ENCODE measurements at regions not wholly inside any gene's neighbourhood (a gene's known extent, or its start where the extent isn't known, plus 50 kb on each side); places are given as distances from the start of the nearest gene placed in this dataset.

DNA sequence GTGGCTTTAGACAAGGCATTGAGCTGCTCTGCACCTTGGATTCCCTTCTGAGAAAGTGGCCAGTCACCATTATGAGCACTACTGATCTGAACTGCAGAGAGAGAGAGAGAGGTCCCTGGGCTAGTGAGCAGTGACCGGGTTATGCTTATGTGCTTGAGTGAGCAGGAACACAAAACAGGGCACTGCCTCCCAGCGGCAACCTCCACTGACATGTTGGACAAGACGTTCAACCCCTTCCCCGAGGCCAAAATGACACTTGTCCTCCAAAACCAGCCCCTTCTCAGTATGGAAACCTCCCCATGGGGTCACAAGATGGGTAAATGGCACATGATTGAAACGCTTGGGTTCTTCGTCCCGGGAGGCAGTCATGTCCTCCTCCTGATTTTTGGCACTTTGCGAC is 339.4 kb upstream of the ZMIZ1 start:
- Mint-ChIP-seq H3K27ac (ENCODE audit: unreplicated experiment) (no peak overlapping the region), H3K27me3 (ENCODE audit: low read depth) (peaks cover 33% of the 10 kb centered on the region), H3K36me3 (ENCODE audit: low read depth) (no peaks in the 10 kb centered on the region), H3K9me3 (ENCODE audit: low read depth) (no peaks in the 10 kb centered on the region), H3K4me3 (ENCODE audit: unreplicated experiment) (no peak overlapping the region), H3K4me1 (ENCODE audit: low read depth) (peaks cover 11% of the 10 kb centered on the region)
- TF ChIP-seq, protein P1, sequence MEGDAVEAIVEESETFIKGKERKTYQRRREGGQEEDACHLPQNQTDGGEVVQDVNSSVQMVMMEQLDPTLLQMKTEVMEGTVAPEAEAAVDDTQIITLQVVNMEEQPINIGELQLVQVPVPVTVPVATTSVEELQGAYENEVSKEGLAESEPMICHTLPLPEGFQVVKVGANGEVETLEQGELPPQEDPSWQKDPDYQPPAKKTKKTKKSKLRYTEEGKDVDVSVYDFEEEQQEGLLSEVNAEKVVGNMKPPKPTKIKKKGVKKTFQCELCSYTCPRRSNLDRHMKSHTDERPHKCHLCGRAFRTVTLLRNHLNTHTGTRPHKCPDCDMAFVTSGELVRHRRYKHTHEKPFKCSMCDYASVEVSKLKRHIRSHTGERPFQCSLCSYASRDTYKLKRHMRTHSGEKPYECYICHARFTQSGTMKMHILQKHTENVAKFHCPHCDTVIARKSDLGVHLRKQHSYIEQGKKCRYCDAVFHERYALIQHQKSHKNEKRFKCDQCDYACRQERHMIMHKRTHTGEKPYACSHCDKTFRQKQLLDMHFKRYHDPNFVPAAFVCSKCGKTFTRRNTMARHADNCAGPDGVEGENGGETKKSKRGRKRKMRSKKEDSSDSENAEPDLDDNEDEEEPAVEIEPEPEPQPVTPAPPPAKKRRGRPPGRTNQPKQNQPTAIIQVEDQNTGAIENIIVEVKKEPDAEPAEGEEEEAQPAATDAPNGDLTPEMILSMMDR (IDR thresholded peaks at IDR 0.05), result no peak
- no peak for DNase-seq (ENCODE audit: low spot score)

DNA sequence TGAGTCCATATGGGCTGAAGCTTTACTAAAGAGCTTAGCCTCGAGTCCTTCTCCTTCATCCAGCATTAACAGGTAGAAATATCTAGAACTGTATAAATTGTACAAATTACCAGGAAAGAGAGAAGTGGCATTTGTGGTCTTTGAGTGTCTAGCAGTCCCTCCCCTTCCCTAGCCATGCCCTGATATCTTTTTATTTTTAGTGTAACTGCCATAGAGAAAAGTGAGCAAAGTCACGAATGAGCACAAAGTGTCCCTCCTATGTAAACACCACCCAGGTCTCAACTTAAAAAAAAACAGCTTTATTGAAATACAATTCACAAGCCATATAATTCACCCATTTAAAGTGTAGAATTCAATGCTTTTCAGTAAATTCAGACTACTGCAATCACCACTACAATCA is 339.0 kb upstream of the ZMIZ1 start:
- no peaks in the 10 kb centered on the region for H3K9me3 Mint-ChIP-seq (ENCODE audit: low read depth)
- no peak overlapping the region for H3K27ac Mint-ChIP-seq (ENCODE audit: unreplicated experiment)
- H3K4me1 Mint-ChIP-seq (ENCODE audit: low read depth), result peaks cover 11% of the 10 kb centered on the region
- TF ChIP-seq, protein P1 (IDR thresholded peaks at IDR 0.05), result no peak
- H3K36me3 Mint-ChIP-seq (ENCODE audit: low read depth), result no peaks in the 10 kb centered on the region
- no peak overlapping the region for H3K4me3 Mint-ChIP-seq (ENCODE audit: unreplicated experiment)
- H3K27me3 Mint-ChIP-seq (ENCODE audit: low read depth), result peaks cover 32% of the 10 kb centered on the region
- no peak for DNase-seq (ENCODE audit: low spot score)

DNA sequence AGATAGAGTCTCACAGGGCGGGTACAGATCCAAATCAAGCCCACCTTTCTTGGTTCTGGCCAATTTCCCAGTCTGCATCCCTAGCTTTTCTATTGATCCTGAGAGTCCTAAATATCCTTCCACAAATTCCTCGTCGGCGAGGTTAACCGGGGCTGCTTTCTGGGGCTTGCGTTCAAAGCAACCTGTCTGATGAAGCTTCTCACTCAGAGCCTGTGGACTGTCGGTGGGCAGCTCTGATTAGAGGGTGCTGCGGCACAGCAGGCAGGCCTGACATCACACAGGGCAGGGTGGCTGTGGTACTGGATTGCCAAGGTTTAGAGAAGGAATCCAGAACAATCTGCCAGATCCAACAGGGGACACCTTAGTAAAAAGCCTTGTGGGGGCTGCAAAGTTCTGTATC is 338.0 kb upstream of the ZMIZ1 start:
- Mint-ChIP-seq H3K36me3 (ENCODE audit: low read depth) (no peaks in the 10 kb centered on the region), H3K27me3 (ENCODE audit: low read depth) (peaks cover 37% of the 10 kb centered on the region), H3K27ac (ENCODE audit: unreplicated experiment) (no peak overlapping the region), H3K9me3 (ENCODE audit: low read depth) (no peaks in the 10 kb centered on the region), H3K4me3 (ENCODE audit: unreplicated experiment) (no peak overlapping the region), H3K4me1 (ENCODE audit: low read depth) (peaks cover 11% of the 10 kb centered on the region)
- DNase-seq (ENCODE audit: low spot score), result no peak
- TF ChIP-seq, protein P1 (IDR thresholded peaks at IDR 0.05), result no peak

DNA sequence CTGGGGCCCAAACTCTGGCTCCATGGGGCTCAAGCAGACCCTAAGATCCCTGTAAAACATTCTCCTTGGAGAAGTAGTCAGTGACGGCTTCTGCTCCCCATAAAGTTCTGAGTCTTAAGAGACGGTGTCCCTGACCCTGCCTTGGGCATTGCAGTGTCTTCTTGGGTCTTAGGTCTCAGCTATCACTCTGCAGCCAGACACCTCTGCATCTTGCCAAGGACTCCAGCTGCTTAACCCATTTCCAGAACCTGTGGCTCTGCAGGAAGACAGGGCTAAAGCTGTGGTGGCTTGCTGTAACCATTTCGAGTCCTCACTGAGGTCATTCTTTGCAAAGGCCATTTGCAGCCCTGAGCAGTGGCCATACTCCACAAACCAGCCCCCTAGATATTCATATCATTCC is 337.1 kb upstream of the ZMIZ1 start:
- no peaks in the 10 kb centered on the region for H3K36me3 Mint-ChIP-seq (ENCODE audit: low read depth)
- no peaks in the 10 kb centered on the region for H3K9me3 Mint-ChIP-seq (ENCODE audit: low read depth)
- no peak overlapping the region for H3K4me3 Mint-ChIP-seq (ENCODE audit: unreplicated experiment)
- TF ChIP-seq, protein P1 (IDR thresholded peaks at IDR 0.05), result no peak
- H3K27me3 Mint-ChIP-seq (ENCODE audit: low read depth), result peaks cover 42% of the 10 kb centered on the region
- H3K27ac Mint-ChIP-seq (ENCODE audit: unreplicated experiment), result no peak overlapping the region
- H3K4me1 Mint-ChIP-seq (ENCODE audit: low read depth), result peaks cover 11% of the 10 kb centered on the region
- DNase-seq (ENCODE audit: low spot score), result no peak

DNA sequence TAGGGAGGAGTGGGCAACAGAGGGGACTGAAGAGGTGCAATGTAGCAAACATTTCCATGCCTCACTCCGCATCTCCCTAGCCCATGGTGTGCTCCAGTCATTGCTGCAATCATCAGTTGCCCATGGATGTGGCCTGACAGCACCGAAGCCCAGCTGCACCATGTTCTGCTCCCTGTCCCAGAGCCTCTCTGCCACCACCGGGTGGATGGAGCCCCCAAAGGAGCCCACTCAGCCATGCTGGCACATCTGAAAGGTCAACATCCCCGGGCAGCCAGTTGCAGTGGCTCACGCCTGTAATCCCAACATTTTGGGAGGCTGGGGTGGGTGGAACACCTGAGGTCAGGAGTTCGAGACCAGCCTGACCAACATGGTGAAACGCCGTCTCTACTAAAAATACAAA is 336.4 kb upstream of the ZMIZ1 start:
- Mint-ChIP-seq H3K27me3 (ENCODE audit: low read depth) (peaks cover 43% of the 10 kb centered on the region), H3K36me3 (ENCODE audit: low read depth) (no peaks in the 10 kb centered on the region), H3K4me1 (ENCODE audit: low read depth) (peaks cover 11% of the 10 kb centered on the region), H3K9me3 (ENCODE audit: low read depth) (no peaks in the 10 kb centered on the region), H3K4me3 (ENCODE audit: unreplicated experiment) (no peak overlapping the region), H3K27ac (ENCODE audit: unreplicated experiment) (no peak overlapping the region)
- DNase-seq (ENCODE audit: low spot score), result no peak
- TF ChIP-seq, protein P1 (IDR thresholded peaks at IDR 0.05), result no peak
